Femur (tissue), 1 donor: ENCODE measurements at regions not wholly inside any gene's neighbourhood (a gene's known extent, or its start where the extent isn't known, plus 50 kb on each side); places are given as distances from the start of the nearest gene placed in this dataset.
"Not testable (repeated sequence)": the region's sequence is repeated elsewhere in the genome, so short reads cannot be mapped to it uniquely, and the experiment has no call there.

Source experiments
- DNase-seq: peaks from one replicate; pipeline ENCODE4 v3.0.0-alpha.2; 2017

DNA sequence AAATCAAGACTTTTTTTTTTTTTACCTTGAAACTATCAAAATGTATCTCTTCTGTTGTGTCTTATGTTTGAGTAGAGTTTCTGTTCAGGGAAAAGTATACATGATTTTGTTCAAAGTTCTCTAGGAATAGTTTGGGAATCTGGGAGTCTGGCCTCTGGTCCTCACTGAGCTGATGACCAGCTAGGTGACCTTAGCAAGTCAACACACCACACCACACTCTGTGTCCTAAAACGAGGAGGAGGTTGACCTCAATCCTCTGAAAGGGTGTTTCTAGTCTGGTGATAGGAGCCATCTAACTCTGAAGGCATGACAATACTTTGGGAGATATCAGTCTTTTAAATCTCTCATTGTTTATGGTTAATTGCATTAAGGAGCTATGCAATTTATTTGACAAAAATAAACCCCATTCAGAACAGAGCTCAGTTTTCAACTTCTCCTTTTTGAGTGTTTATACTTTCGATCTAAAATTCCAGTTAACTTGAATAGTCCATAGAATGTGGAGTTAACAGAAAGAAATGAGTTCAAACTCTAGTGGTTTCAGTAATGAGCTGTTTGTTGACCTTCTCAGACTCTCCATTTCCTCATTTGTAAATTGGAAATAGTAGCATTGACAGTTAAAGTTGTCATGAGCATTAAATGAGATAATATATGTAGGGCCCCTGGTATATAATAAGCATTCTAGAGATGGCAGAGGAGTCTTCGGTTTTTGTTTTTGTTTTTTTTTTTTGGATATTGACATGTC lies 112.2 kb upstream of the LRRN1 start:
- no peak for DNase-seq

DNA sequence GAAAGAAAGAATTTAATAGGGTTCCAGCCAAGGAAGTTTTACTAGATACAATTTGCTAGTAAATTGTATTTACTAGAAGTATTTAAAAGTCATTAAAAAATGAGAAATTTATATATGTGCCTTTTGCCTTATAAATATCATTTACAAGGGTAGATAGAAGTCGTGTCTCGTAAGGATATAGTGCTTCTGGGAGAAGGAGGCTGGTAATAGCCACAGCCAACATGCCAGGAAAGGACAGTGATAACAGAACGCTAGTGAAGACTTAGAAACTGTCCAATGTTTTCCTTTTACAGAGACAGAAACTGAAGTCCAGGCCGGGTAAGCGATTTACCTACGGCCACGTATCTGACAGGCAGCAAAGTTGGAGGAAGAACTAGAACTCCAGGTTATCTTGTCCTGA lies 113.5 kb upstream of the LRRN1 start:
- no peak for DNase-seq

DNA sequence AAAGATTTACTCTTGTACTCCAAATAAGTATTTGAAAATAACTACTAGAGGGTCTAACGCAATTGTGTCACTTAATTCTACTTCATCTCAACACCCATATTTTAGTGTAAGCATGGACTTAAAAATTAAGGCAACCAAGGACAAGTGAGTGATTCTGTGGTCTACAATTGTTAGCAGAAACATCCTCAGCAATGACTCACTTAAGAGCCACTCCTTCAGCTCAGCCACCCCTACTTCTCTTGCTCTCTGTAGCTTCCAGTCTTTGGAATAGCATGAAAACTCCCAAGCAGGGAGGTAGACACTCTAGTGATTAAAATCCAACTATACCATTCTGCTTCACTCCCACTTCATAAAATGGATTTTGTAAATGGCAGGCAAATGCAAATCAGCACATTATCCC lies 116.0 kb upstream of the LRRN1 start:
- DNase-seq = no peak

DNA sequence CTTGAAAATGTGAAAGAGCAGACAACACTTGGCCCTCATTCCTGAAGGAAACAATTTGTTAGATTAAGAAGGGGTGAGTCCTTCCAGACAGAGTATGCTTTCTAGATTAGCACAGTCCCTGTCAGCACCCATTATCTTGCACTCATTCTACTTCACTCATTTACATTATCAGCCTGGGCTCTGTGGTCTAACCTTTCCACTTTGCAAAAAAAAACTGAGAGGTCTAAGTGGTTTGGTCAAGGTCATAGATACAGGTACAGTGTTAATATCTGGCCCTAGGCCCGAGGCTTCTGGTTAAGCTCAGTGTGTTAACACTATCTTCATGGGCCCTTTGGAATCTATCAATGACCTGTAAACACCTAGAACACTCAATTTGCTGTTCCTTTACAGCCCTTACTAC lies 123.4 kb upstream of the LRRN1 start:
- no peak for DNase-seq

DNA sequence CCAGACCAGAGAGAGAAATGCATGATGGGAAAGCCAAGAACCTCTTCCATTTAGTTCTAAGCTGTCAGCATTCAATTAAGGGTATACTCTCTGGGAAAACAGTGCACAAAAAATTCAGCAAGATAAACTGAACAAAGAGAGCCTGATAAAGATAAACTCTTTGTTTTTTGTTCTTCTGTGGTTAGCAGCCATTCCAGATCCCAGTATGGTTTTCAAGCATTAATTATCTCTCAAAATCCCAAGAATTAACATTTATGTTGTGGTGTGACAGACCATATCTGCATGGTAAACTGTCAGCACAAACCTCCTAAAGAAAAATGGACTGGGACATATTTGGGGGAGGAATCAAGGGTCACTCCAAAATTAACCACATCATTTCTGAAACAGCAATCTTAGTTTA lies 124.0 kb upstream of the LRRN1 start:
- DNase-seq = no peak

DNA sequence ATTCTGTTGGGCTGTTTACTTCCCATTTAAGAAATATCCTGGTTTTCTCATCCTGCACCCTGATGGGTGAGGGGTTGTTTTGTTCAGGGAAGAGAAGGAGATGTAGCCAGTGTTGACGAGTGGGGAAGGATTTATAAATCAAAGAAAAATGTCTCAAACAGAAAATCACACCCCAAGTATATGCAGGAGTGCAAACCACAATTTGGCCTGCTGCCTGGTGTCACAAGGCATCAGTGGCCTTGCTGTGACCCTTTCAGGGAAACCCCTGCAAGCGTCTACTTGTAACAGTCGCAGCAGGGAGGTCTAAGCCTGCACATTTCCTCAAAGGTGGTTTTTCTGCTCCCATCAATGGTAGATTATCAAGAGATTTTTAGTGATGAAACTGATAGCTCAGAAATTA lies 132.6 kb upstream of the LRRN1 start:
- no peak for DNase-seq

DNA sequence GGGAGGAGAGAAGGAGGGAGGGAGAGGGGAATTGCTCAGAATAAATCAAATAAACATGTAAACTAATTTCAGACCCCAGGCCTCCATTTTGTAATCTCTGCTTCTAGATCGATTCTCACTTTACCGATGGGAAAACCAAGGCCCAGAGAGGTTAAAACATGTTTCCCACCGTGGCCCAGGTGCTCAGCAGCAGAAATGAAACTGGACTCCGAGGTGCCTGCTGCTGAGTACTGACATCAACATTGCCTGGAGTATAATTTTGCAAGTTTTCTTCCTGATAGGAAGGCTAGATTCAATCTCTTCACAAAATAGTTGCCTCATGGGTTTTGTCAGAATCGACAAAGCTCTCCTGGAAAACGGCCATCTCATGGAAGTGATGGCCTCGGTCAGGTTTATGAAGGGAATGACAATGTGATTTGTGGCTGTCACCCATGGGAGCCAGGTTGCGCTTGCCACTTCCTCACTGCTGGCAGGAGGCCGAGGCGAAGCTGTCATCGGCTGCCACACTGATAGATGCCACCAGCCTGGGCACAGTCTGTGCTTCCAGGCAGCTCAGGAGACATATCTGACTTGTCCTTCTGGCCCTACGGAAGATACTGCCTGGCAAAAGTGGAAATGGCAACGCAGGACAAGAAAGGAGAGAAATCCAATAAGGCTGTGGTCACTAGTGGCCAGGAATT lies 133.1 kb upstream of the LRRN1 start:
- no peak for DNase-seq

DNA sequence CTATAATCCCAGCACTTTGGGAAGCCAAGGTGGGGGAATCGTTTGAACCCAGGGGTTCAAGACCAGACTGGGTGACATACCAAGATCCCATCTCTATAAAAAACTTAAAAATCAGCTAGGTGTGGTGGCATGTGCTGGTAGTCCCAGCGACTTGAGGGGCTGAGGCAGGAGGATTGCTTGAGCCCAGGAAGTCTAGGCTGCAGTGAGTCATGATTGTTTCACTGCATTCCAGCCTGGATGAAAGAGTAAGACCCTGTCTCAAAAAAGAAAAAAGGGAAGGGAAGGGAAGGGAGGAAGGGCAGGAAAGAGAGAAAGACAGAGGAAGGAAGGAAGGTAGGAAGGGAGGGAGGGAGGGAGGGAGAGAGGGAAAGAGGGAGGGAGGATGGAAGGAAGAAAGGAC lies 133.7 kb upstream of the LRRN1 start:
- no peak for DNase-seq

DNA sequence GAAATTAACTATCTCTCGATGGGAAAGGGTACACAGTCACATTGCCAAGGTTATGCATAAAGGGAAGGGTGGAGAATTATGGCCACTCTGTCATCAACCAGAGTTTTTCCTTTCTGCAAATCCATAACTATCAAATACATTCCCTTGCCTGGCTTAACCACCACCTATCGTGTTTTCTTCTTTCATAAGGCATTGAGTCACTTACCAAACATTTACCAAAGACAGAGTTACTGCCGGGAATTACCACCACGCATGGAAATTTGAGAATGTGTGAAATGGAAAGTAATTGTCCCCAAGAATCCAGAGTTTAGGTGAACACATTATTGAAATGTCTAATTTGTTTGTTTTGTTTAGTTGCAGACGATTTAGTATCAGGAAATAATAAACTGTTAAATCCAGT lies 134.3 kb upstream of the LRRN1 start:
- DNase-seq = no peak

DNA sequence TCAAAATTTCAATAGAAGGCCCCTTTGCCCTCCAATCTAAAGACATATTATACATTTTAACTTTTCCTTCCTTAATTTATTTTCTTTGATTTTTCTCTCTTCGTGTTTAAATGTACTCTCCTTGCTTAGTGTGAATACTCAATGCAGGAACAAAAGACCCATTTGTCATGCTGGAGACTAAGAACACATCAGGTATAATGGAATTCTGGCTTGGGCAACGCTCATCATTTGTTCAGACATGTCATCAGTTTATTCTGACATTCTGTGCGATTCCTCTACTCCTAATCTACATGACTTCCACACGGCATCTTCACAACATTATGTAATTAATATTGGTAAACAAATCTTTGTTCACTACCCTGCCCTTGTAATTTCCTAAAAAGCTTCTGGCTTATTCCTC lies 136.6 kb upstream of the LRRN1 start:
- no peak for DNase-seq

DNA sequence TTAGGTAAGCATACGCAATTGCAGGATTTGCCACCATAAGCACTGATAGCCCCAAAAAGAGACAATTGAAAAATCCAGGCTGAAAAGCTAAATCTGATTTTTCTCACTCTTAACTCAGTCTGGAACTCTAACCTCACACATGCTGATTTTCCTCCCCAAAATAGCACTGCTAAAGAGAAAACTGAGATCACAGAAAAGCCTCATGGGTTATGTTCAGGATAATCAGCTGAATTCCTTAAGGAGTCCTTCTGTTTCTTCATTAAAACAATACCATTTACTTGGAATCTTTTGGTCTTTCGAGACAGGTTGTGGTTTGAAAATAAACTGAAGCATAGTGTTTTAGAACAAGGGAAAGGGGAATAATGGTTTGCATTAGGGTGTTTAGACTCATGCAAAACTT lies 144.3 kb upstream of the LRRN1 start:
- DNase-seq = no peak

DNA sequence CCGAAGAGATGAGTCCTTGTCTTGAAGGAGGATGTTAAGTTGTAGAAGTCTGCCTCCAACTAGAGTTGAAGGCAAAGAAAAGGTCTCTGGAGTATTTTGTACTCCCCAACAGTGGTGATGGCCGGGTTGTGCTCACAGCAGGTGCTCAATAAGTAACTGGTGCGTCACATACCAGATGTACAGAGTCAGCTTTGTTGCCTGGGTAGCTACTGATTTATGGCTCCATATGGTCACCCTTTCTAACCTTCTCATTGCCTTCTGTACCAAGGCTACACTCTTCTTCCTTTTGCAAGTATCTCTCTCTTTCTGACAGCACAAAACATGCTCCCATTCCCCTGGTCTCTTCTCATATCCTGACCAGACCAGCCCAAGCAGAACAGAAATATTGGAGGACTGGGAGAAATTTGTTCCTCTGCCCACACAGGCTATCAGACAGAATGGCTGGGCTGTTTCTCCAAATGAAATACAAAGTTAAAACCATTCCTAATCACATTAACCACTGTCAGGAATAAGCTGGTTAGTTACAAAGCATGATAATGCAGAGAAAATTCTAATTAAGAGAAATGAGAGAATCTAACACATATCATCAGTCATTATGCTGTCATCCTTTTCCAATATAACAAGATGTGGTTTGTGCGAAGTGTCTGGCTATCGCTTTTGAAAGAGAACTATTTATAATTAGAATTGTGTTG lies 150.1 kb upstream of the LRRN1 start:
- no peak for DNase-seq

DNA sequence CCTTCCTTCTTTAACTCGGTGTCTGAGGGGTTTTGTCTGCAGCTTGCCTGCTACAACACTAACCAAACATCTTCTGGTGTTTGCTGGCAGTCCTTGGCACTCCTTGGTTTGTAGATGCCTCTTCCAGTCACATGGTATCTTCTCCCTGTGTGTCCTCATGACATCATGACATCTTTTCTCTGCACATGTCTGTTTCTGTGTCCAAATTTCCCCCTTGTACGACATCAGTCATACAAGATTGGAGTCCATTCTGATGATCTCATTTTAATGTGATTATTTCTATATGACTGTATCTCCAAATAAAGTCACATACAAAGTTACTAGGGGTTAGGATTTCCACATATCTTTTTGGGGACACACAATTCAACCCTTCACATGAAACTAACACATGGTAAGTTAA lies 152.3 kb upstream of the LRRN1 start:
- no peak for DNase-seq

DNA sequence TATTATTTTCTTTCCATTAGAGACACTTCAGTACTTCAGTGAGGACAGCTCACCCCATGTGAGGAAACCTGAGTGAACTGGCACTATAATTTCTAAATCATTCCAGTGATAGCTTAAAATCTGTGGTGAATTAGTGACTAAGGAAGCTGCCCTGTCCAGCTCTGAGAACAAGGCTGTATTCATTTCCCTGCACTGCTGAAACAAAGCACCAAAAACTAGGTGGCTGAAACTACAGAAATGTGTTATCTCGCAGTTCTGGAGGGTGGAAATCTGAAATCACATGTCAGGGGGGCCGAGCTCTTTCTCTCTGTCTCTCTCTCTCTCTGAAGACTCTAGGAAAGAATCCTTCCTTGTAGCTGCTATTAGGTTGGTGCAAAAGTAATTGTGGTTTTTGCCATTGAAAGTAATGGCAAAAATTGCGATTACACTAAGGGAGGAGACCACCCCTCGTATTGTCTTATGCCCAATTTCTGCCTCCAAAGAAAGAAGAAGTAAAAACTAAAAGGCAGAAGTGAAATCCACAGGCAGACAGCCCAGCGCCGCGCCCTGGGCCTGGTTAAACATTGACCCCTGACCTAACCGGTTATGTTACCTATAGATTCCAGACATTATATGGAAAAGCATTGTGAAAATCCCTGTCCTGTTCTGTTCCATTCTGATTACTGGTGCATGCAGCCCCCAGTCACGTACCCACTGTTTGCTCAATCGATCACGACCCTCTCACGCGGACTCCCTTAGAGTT lies 153.0 kb upstream of the LRRN1 start:
- not testable (repeated sequence) for DNase-seq

DNA sequence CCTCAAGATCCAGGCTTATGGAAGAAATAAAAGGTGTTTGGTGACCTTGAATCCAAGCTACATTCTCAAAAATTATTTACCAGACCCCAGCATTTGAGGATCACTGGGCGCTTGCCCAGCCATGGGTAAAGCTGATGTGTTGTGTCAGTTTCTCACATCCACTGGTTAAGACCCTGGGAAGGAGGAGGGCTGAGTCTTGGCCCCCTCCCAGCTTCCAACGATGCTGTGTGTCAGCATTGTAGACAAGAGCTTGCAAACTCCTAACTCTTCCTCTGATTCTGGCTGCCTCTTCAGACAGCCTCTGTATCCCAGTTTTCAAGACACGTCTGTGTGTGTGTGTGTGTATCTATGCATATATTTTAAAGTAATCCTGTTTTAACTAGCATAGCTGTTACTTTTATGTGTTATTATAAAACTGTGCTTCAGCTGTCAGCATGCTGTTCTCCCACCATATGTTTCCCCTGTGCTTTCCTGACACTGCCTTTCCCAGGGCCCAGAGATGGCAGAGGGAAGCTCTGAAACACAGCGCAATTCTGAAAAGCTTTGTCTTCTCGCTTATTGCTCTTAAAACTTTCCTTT lies 157.3 kb upstream of the LRRN1 start:
- no peak for DNase-seq

DNA sequence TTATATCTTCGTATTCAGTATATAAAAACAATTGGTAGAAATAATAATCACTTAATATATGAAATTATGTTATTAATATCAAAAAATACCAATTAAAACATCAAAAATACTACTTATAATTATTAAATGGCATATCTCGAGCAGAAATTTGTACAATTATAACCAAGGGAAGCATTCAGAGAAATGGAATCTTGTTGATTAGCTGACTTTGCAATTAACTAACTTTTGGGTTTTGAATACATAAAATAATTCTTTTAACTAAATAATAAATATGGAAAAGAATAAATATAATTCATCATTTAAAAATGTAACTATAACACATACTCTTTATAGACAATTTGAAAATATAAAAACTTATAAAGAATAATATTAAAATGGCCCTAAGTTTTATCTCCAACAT lies 160.2 kb upstream of the LRRN1 start:
- DNase-seq = no peak

DNA sequence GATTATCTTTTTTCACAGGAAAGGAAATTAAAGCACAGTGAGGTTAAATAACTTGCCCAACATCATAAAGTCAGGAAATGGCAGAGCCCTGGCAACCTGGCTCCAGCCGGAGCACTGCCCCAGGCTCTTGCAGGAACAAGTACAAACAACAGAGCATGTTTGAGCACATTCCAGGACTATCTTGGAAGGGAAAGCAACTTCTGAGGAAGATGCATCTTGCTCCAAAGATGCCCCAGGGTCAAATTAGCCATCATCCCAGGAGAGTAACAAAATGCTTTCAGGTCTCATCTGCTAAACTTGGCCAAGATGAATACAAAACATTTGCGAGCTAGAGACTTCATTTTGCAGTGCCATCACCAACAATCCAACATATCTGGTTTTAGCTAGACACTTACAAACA lies 162.4 kb upstream of the LRRN1 start:
- no peak for DNase-seq

DNA sequence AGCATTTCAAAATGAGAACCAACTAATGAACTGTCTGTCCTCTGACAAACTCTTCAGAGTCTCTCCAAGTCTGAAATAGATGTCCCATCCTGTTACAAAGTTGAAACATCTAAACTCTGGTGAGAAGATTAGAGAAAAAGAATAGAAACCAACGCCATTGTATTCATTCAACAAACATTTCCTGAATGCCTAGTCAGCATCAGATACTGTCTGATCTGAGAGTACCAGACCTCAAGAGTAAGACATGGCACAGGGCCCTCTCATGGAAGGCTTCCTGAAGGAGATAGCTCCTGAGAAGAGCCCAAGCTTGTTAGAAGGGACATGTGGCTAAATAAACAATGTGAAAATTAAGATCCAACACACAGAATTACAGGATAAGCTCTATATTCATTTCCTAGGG lies 164.1 kb upstream of the LRRN1 start:
- no peak for DNase-seq

DNA sequence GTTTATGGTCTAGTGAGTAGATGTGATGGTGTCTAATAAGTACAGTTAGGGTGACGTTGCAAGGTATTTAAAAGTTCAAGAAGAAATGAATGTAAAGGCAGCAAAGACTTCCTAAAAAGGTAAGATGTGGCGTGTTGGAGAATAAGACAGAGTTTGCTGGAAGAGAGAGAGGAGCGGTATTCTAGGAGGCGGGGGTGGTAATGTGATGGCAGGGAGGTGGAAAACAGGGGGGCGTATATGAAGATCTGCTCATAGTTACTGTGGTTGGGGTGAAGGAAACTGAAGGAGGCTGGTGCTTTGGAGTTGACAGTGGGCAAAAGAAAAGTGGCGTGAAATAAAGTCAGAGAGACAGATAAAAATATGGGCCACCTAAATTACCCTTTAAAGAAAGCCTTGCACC lies 164.9 kb upstream of the LRRN1 start:
- no peak for DNase-seq

DNA sequence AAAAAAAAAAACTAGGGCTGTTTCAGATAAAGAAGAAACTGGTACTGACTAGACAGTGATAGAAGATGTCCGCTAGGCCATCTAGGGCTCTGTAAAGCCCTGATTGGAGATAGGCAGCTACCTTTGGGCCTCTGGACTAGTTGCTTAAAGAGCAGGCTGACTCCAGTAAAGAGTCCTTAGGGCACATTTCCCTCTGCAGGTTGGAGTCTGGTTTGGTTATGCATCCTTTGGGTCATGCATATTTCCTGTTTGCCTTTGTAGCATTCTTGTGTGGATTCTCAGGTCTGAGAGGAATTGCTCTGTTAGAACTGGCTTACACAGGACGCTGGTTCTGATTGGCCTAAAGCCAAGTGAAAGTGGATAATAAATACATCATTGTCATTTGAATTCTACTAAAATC lies 165.5 kb upstream of the LRRN1 start:
- no peak for DNase-seq

DNA sequence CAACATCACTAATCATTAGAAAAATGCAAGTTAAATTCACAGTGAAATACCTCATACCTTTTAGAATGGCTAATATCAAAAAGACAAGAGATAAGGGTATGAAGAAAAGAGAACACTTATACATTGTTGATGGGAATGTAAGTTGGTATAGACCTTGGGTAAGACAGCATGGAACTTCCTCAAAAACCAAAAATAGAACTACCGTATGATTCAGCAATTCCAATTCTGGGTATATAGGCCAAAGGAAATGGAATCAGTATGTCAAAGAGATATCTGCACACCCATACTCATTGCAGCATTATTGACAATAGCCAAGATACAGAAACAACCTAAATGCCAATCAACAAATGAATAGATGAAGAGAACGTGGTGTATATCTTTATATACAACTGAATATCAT lies 166.8 kb upstream of the LRRN1 start:
- DNase-seq = no peak

DNA sequence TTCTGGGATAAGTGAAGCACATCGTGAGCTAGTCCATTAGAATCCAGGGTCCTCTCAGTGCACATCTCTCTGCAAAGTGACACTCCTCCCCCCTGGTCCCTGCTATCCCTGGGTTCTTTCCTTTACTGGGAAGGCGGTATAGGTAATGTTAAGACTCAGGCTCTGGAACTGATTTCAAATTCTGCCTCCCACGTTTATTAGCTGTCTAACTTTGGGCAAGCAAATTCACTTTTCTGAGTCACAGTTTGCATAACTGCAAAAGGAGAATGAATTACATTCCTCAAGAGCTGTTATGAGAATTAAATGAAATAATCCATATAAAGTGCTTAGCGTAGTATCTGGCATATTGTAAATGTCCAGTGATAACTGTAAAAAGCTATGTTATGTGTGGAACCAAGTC lies 168.1 kb upstream of the LRRN1 start:
- no peak for DNase-seq

DNA sequence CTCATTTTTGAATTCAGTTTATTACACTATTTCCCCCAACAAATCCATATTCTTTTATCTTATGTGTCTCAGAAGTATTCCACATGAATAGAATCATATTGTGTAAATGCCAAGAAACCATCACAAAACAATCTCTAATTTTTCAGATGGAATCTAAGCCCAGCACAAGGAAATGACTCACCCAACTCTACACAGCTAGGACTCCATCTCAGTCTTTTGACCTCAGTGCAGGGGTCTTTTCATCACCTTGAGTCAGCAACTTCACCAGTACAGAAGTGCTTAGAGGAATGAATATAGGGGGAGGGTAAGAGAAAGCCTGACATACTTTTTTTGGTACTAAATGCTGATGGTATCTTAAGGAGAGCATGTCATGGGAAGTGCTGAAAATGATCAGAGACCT lies 169.3 kb upstream of the LRRN1 start:
- DNase-seq = no peak
